Left ventricle myocardium inferior (tissue), 1 donor: ENCODE measurements at regions not wholly inside any gene's neighbourhood (a gene's known extent, or its start where the extent isn't known, plus 50 kb on each side); places are given as distances from the start of the nearest gene placed in this dataset.

Source experiments
- DNase-seq: peaks from one replicate; pipeline ENCODE4 v3.0.0-alpha.2; 2020
- H3K27ac ChIP-seq: fragments of 200-600 bp; replicated peaks from 2 replicates; pipeline ENCODE4 v1.8.0; 2021
- H3K27me3 ChIP-seq: fragments of 200-600 bp; 2 replicates; pipeline ENCODE4 v1.8.0; 2021; ENCODE audit warnings: low read depth
- H3K36me3 ChIP-seq: fragments of 200-600 bp; 2 replicates; pipeline ENCODE4 v1.8.0; 2021
- H3K4me1 ChIP-seq: fragments of 200-600 bp; 2 replicates; pipeline ENCODE4 v1.8.0; 2021
- H3K4me3 ChIP-seq: fragments of 200-600 bp; 2 replicates; pipeline ENCODE4 v1.8.0; 2021; ENCODE audit warnings: mild to moderate bottlenecking, moderate library complexity
- H3K9me3 ChIP-seq: fragments of 200-600 bp; replicated peaks from 2 replicates; pipeline ENCODE4 v1.8.0; 2021
- CTCF ChIP-seq: fragments of 200-600 bp; IDR thresholded peaks from 2 replicates; pipeline ENCODE4 v1.8.0; 2021; ENCODE audit warnings: antibody characterized with exemption, mild to moderate bottlenecking, borderline replicate concordance
- intact Hi-C: fragments of 100-400 bp; cut with micrococcal nuclease; formaldehyde crosslinking; loops from one replicate; pipeline ENCODE4 v1.11.0; 2022
- donor health status: DM: no; HTN: yes; CAD: no; lungs with severe emphysema.

GRCh38 chr14:44108601-44109000 lies 398.5 kb downstream of the FSCB start:
- no peaks in the 10 kb centered on the region for H3K4me1 ChIP-seq
- no peaks in the 10 kb centered on the region for H3K27me3 ChIP-seq
- intact Hi-C loops, result no loop called here
- no peaks in the 10 kb centered on the region for H3K36me3 ChIP-seq
- H3K4me3 ChIP-seq, result no peak overlapping the region
- no peak overlapping the region for H3K27ac ChIP-seq
- TF ChIP-seq CTCF, result no peak
- peaks cover 40% of the 10 kb centered on the region for H3K9me3 ChIP-seq
- DNase-seq, result no peak

- no peak overlapping the region for H3K27ac ChIP-seq
- intact Hi-C loops, result no loop called here
- no peak overlapping the region for H3K4me3 ChIP-seq
- no peaks in the 10 kb centered on the region for H3K36me3 ChIP-seq
- no peak for TF ChIP-seq CTCF
- no peak for DNase-seq
- no peaks in the 10 kb centered on the region for H3K4me1 ChIP-seq
- H3K9me3 ChIP-seq, result peaks cover 40% of the 10 kb centered on the region
- no peaks in the 10 kb centered on the region for H3K27me3 ChIP-seq
These were observed 399.9 kb downstream of the FSCB start for GRCh38 chr14:44107156-44107555.

- H3K27ac ChIP-seq, result no peak overlapping the region
- no peaks in the 10 kb centered on the region for H3K4me1 ChIP-seq
- TF ChIP-seq CTCF, result no peak
- H3K36me3 ChIP-seq, result no peaks in the 10 kb centered on the region
- H3K9me3 ChIP-seq, result no peaks in the 10 kb centered on the region
- no peaks in the 10 kb centered on the region for H3K27me3 ChIP-seq
- DNase-seq, result no peak
- intact Hi-C loops, result no loop called here
- no peak overlapping the region for H3K4me3 ChIP-seq
These were observed 407.2 kb downstream of the FSCB start for GRCh38 chr14:44099743-44100488.

GRCh38 chr14:44081146-44081545 lies 425.9 kb downstream of the FSCB start:
- H3K9me3 ChIP-seq, result peaks cover 12% of the 10 kb centered on the region
- no peaks in the 10 kb centered on the region for H3K4me1 ChIP-seq
- H3K27ac ChIP-seq, result no peak overlapping the region
- DNase-seq, result no peak
- no peaks in the 10 kb centered on the region for H3K36me3 ChIP-seq
- no peak overlapping the region for H3K4me3 ChIP-seq
- intact Hi-C loops, result no loop called here
- no peaks in the 10 kb centered on the region for H3K27me3 ChIP-seq
- no peak for TF ChIP-seq CTCF

GRCh38 chr14:44070046-44070445 lies 437.0 kb downstream of the FSCB start:
- intact Hi-C loops, result no loop called here
- Histone ChIP-seq H3K9me3 (peaks cover 7% of the 10 kb centered on the region), H3K27me3 (no peaks in the 10 kb centered on the region), H3K27ac (no peak overlapping the region), H3K4me1 (no peaks in the 10 kb centered on the region), H3K36me3 (no peaks in the 10 kb centered on the region), H3K4me3 (no peak overlapping the region)
- no peak for TF ChIP-seq CTCF
- no peak for DNase-seq

GRCh38 chr14:44053422-44053821 lies 453.7 kb downstream of the FSCB start:
- DNase-seq, result no peak
- Histone ChIP-seq H3K27me3 (no peaks in the 10 kb centered on the region), H3K4me3 (no peak overlapping the region), H3K9me3 (peaks cover 9% of the 10 kb centered on the region), H3K36me3 (no peaks in the 10 kb centered on the region), H3K4me1 (no peaks in the 10 kb centered on the region), H3K27ac (no peak overlapping the region)
- TF ChIP-seq CTCF, result no peak
- intact Hi-C loops, result no loop called here
